ENCODE measurements at regions not wholly inside any gene's neighbourhood (a gene's known extent, or its start where the extent isn't known, plus 50 kb on each side); places are given as distances from the start of the nearest gene placed in this dataset.

- DNase-seq, result no peak
- H3K4me3 ChIP-seq (ENCODE audit: low read length), result no peak overlapping the region
- H3K9me2 ChIP-seq (replicated peaks; ENCODE audit: insufficient read depth, low read length), result no peaks in the 10 kb centered on the region
- H3K9ac ChIP-seq (ENCODE audit: low read length), result no peak overlapping the region
- no peaks in the 10 kb centered on the region for H3K27me3 ChIP-seq (replicated peaks; ENCODE audit: insufficient read depth, low read length)
- H3K9me3 ChIP-seq (replicated peaks; ENCODE audit: insufficient read depth, low read length), result no peaks in the 10 kb centered on the region
- H3K4me1 ChIP-seq (ENCODE audit: low read length), result peaks cover 17% of the 10 kb centered on the region
- H3K27ac ChIP-seq (ENCODE audit: low read length), result no peak overlapping the region
- TF ChIP-seq CTCF (IDR thresholded peaks at IDR 0.05; ENCODE audit: low read length) (no peak), EZH2phosphoT487 (IDR thresholded peaks at IDR 0.05; ENCODE audit: low read length) (no peak), EZH2 (optimal IDR thresholded peaks at IDR 0.05; ENCODE audit: low read depth, low read length) (no peak)
- no peak overlapping the region for H3K4me2 ChIP-seq (ENCODE audit: low read depth, low read length)
- H3K79me2 ChIP-seq (ENCODE audit: low read length), result no peaks in the 10 kb centered on the region
- H2AFZ ChIP-seq (ENCODE audit: low read length), result no peak overlapping the region
- no peaks in the 10 kb centered on the region for H3K36me3 ChIP-seq (replicated peaks; ENCODE audit: insufficient read depth, low read length)
- no peaks in the 10 kb centered on the region for H4K20me1 ChIP-seq (ENCODE audit: insufficient read depth, low read length)
- H3F3A ChIP-seq (ENCODE audit: insufficient read depth, low read length), result no peaks in the 10 kb centered on the region
Measured at GRCh38 chr5:158593925-158594324, 505.8 kb downstream of the EBF1 start.

GRCh38 chr5:158591301-158591863 lies 508.3 kb downstream of the EBF1 start:
- no peak overlapping the region for H3K4me2 ChIP-seq (ENCODE audit: low read depth, low read length)
- H3K79me2 ChIP-seq (ENCODE audit: low read length), result no peaks in the 10 kb centered on the region
- no peak overlapping the region for H3K9ac ChIP-seq (ENCODE audit: low read length)
- no peak overlapping the region for H3K4me3 ChIP-seq (ENCODE audit: low read length)
- no peaks in the 10 kb centered on the region for H4K20me1 ChIP-seq (ENCODE audit: insufficient read depth, low read length)
- H3K9me3 ChIP-seq (replicated peaks; ENCODE audit: insufficient read depth, low read length), result no peaks in the 10 kb centered on the region
- H3K4me1 ChIP-seq (ENCODE audit: low read length), result peaks cover 23% of the 10 kb centered on the region
- H2AFZ ChIP-seq (ENCODE audit: low read length), result no peak overlapping the region
- TF ChIP-seq EZH2phosphoT487 (IDR thresholded peaks at IDR 0.05; ENCODE audit: low read length) (no peak), EZH2 (optimal IDR thresholded peaks at IDR 0.05; ENCODE audit: low read depth, low read length) (no peak), CTCF (IDR thresholded peaks at IDR 0.05; ENCODE audit: low read length) (no peak)
- no peaks in the 10 kb centered on the region for H3K27me3 ChIP-seq (replicated peaks; ENCODE audit: insufficient read depth, low read length)
- no peaks in the 10 kb centered on the region for H3K36me3 ChIP-seq (replicated peaks; ENCODE audit: insufficient read depth, low read length)
- no peak overlapping the region for H3K27ac ChIP-seq (ENCODE audit: low read length)
- H3F3A ChIP-seq (ENCODE audit: insufficient read depth, low read length), result no peaks in the 10 kb centered on the region
- no peaks in the 10 kb centered on the region for H3K9me2 ChIP-seq (replicated peaks; ENCODE audit: insufficient read depth, low read length)
- DNase-seq, result no peak

GRCh38 chr5:158590746-158591300 lies 508.9 kb downstream of the EBF1 start:
- Histone ChIP-seq H4K20me1 (ENCODE audit: insufficient read depth, low read length) (no peaks in the 10 kb centered on the region), H3K4me3 (ENCODE audit: low read length) (no peak overlapping the region), H3K9me3 (replicated peaks; ENCODE audit: insufficient read depth, low read length) (no peaks in the 10 kb centered on the region), H3K9me2 (replicated peaks; ENCODE audit: insufficient read depth, low read length) (no peaks in the 10 kb centered on the region), H3F3A (ENCODE audit: insufficient read depth, low read length) (no peaks in the 10 kb centered on the region), H3K9ac (ENCODE audit: low read length) (no peak overlapping the region), H3K27me3 (replicated peaks; ENCODE audit: insufficient read depth, low read length) (no peaks in the 10 kb centered on the region), H3K36me3 (replicated peaks; ENCODE audit: insufficient read depth, low read length) (no peaks in the 10 kb centered on the region), H3K79me2 (ENCODE audit: low read length) (no peaks in the 10 kb centered on the region), H3K4me1 (ENCODE audit: low read length) (peaks cover 23% of the 10 kb centered on the region), H3K27ac (ENCODE audit: low read length) (no peak overlapping the region), H3K4me2 (ENCODE audit: low read depth, low read length) (no peak overlapping the region), H2AFZ (ENCODE audit: low read length) (no peak overlapping the region)
- TF ChIP-seq EZH2phosphoT487 (IDR thresholded peaks at IDR 0.05; ENCODE audit: low read length), result no peak
- no peak for TF ChIP-seq EZH2 (optimal IDR thresholded peaks at IDR 0.05; ENCODE audit: low read depth, low read length)
- TF ChIP-seq CTCF (IDR thresholded peaks at IDR 0.05; ENCODE audit: low read length), result no peak
- no peak for DNase-seq

All from MM.1S (cell line).